GM12801 (cell line): ENCODE measurements at regions not wholly inside any gene's neighbourhood (a gene's known extent, or its start where the extent isn't known, plus 50 kb on each side); places are given as distances from the start of the nearest gene placed in this dataset.

ENCODE experiments used
- CTCF ChIP-seq: IDR thresholded peaks from one replicate; pipeline ENCODE4 v1.5.1; 2011; ENCODE audit warnings: control low read depth; ENCODE audit not compliant: insufficient read length; ENCODE audit errors: extremely low read depth

GRCh38 chr20:39097889-39098288 is 135.7 kb downstream of the DHX35 start:
- no peak for TF ChIP-seq CTCF

- no peak for TF ChIP-seq CTCF
These were observed 133.7 kb downstream of the DHX35 start for GRCh38 chr20:39095870-39096269.

- no peak for TF ChIP-seq CTCF
These were observed 132.2 kb downstream of the DHX35 start for GRCh38 chr20:39094391-39094790.

GRCh38 chr20:39092733-39093410 is 130.7 kb downstream of the DHX35 start:
- no peak for TF ChIP-seq CTCF

- TF ChIP-seq CTCF = no peak
These were observed 128.8 kb downstream of the DHX35 start for GRCh38 chr20:39090906-39091305.

- TF ChIP-seq CTCF = no peak
These were observed 127.7 kb downstream of the DHX35 start for GRCh38 chr20:39089797-39090196.
